PC-3 (cell line): ENCODE measurements at regions not wholly inside any gene's neighbourhood (a gene's known extent, or its start where the extent isn't known, plus 50 kb on each side); places are given as distances from the start of the nearest gene placed in this dataset.

ENCODE experiments used
- ATAC-seq: fragments of 200-7000 bp; cut with Tn5 transposase; 2 replicates; pipeline ENCODE4 v1.9.1; 2020; ENCODE audit warnings: mild to moderate bottlenecking, moderate library complexity
- BruUV-seq: library from RNA; stranded (reverse); fragments of 400-500 nt; replicated peaks from 2 replicates; lab custom pipeline; 2021; lab: Mats Ljungman, UMichigan
- CTCF ChIA-PET: fragments of 300-600 bp; sonication (Branson Sonifier 250); formaldehyde crosslinking; loops from one replicate; lab custom pipeline; 2022; ENCODE audit warnings: antibody characterized with exemption; lab: Charles Lee
- POLR2A ChIA-PET: fragments of 300-600 bp; sonication (Branson Sonifier 250); formaldehyde crosslinking; loops from one replicate; lab custom pipeline; 2022; ENCODE audit warnings: antibody characterized with exemption; ENCODE audit not compliant: unreplicated experiment; lab: Charles Lee
- DNase-seq: peaks from one replicate; pipeline ENCODE4 v3.0.0-alpha.2; 2015
- H2AFZ ChIP-seq: fragments of 300-600 bp; sonication (generic); 2 replicates; pipeline ENCODE4 v1.6.0; 2016; ENCODE audit warnings: antibody characterized with exemption, low read length
- H3F3A ChIP-seq: fragments of 300-600 bp; sonication (generic); one replicate; pipeline ENCODE4 v1.6.0; 2017; ENCODE audit warnings: antibody characterized with exemption, low read length, control low read depth, mild to moderate bottlenecking; ENCODE audit not compliant: unreplicated experiment
- H3K27ac ChIP-seq: fragments of 300-600 bp; sonication (generic); 2 replicates; pipeline ENCODE4 v1.5.1; 2016; ENCODE audit warnings: mild to moderate bottlenecking, low read length
- H3K27me3 ChIP-seq: fragments of 300-600 bp; sonication (generic); 2 replicates; pipeline ENCODE4 v1.6.1; 2016; ENCODE audit warnings: low read length, mixed read lengths
- H3K36me3 ChIP-seq: fragments of 300-600 bp; sonication (generic); 2 replicates; pipeline ENCODE4 v1.6.1; 2016; ENCODE audit warnings: low read depth, mixed run types, low read length, mixed read lengths
- H3K4me1 ChIP-seq: fragments of 300-600 bp; sonication (generic); 2 replicates; pipeline ENCODE4 v1.5.1; 2016; ENCODE audit warnings: low read length; ENCODE audit not compliant: insufficient read depth
- H3K4me2 ChIP-seq: fragments of 300-600 bp; sonication (generic); 2 replicates; pipeline ENCODE4 v1.6.0; 2016; ENCODE audit warnings: low read length
- H3K4me3 ChIP-seq: fragments of 300-600 bp; sonication (generic); 2 replicates; pipeline ENCODE4 v1.5.1; 2016; ENCODE audit warnings: mild to moderate bottlenecking, low read length, mixed read lengths
- H3K79me2 ChIP-seq: fragments of 300-600 bp; sonication (generic); 2 replicates; pipeline ENCODE4 v1.6.1; 2017; ENCODE audit warnings: low read length, mixed read lengths
- H3K9ac ChIP-seq: fragments of 300-600 bp; sonication (generic); 2 replicates; pipeline ENCODE4 v1.6.0; 2016; ENCODE audit warnings: mild to moderate bottlenecking, low read length
- H3K9me2 ChIP-seq: fragments of 300-600 bp; sonication (generic); replicated peaks from 2 replicates; pipeline ENCODE4 v1.6.1; 2016; ENCODE audit warnings: mixed run types, low read length, mixed read lengths
- H3K9me3 ChIP-seq: fragments of 300-600 bp; sonication (generic); 2 replicates; pipeline ENCODE4 v1.6.1; 2016; ENCODE audit warnings: low read length, mixed read lengths
- H4K20me1 ChIP-seq: fragments of 300-600 bp; sonication (generic); 2 replicates; pipeline ENCODE4 v1.6.1; 2016; ENCODE audit warnings: low read length, mixed read lengths
- EZH2 ChIP-seq: fragments of 300-600 bp; sonication (generic); IDR thresholded peaks from one replicate; pipeline ENCODE4 v1.6.1; 2017; ENCODE audit warnings: antibody characterized with exemption, mild to moderate bottlenecking, low read length; ENCODE audit not compliant: unreplicated experiment
- EZH2phosphoT487 ChIP-seq: fragments of 300-600 bp; sonication (generic); IDR thresholded peaks from 2 replicates; pipeline ENCODE4 v1.6.1; 2018; ENCODE audit warnings: mild to moderate bottlenecking, antibody characterized with exemption, low read length, borderline replicate concordance
- intact Hi-C: fragments of 100-400 bp; cut with micrococcal nuclease; formaldehyde crosslinking; loops from 2 replicates; pipeline ENCODE4 v1.9.0; 2023
- TF ChIP-seq, protein P1 (sequence below): fragments of 300-600 bp; sonication (generic); conservative IDR thresholded peaks from 2 replicates; pipeline ENCODE4 v1.5.1; 2017; ENCODE audit warnings: antibody characterized with exemption, low read depth, mild to moderate bottlenecking, low read length

- no TSS peak for BruUV-seq
- POLR2A ChIA-PET: no interaction called here
- ATAC-seq: no peak
- no peaks in the 10 kb centered on the region for H3K79me2 ChIP-seq
- no peaks in the 10 kb centered on the region for H4K20me1 ChIP-seq
- intact Hi-C loops: no loop called here
- H2AFZ ChIP-seq: no peak overlapping the region
- H3K9me2 ChIP-seq: no peaks in the 10 kb centered on the region
- no peak overlapping the region for H3K4me2 ChIP-seq
- H3K4me1 ChIP-seq: no peaks in the 10 kb centered on the region
- TF ChIP-seq EZH2 (no peak), EZH2phosphoT487 (no peak)
- TF ChIP-seq, protein P1, sequence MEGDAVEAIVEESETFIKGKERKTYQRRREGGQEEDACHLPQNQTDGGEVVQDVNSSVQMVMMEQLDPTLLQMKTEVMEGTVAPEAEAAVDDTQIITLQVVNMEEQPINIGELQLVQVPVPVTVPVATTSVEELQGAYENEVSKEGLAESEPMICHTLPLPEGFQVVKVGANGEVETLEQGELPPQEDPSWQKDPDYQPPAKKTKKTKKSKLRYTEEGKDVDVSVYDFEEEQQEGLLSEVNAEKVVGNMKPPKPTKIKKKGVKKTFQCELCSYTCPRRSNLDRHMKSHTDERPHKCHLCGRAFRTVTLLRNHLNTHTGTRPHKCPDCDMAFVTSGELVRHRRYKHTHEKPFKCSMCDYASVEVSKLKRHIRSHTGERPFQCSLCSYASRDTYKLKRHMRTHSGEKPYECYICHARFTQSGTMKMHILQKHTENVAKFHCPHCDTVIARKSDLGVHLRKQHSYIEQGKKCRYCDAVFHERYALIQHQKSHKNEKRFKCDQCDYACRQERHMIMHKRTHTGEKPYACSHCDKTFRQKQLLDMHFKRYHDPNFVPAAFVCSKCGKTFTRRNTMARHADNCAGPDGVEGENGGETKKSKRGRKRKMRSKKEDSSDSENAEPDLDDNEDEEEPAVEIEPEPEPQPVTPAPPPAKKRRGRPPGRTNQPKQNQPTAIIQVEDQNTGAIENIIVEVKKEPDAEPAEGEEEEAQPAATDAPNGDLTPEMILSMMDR: no peak
- H3K27me3 ChIP-seq: no peaks in the 10 kb centered on the region
- H3K9me3 ChIP-seq: no peaks in the 10 kb centered on the region
- H3K36me3 ChIP-seq: no peaks in the 10 kb centered on the region
- no peak overlapping the region for H3K9ac ChIP-seq
- no peak overlapping the region for H3K4me3 ChIP-seq
- CTCF ChIA-PET: no interaction called here
- H3F3A ChIP-seq: no peaks in the 10 kb centered on the region
- DNase-seq: no peak
- no peak overlapping the region for H3K27ac ChIP-seq
Observed at GRCh38 chr6:78583079-78583478, 284.3 kb upstream of the IRAK1BP1 start.

DNA sequence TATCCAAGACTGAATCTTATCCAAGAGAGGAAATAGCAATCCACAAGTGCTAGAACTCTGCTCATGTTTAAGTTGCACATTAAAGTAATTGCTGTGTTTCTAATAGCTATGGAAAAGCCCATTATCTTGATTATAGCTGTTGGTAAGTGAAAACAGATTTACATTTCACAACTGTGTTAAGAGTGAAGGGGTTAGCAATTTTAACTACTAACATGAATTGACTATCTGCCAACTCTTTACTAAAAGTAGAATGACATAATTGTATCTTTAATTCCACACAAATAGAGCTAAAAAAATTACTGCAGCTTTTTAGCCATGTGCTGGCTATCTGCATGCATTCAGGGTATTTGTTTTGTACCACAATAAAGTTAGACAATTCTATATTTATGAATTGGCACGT, 277.9 kb upstream of the IRAK1BP1 start:
- H2AFZ ChIP-seq: no peak overlapping the region
- H3K36me3 ChIP-seq: no peaks in the 10 kb centered on the region
- BruUV-seq: no TSS peak
- no peaks in the 10 kb centered on the region for H3F3A ChIP-seq
- TF ChIP-seq EZH2phosphoT487 (no peak), EZH2 (no peak)
- TF ChIP-seq, protein P1: no peak
- H3K79me2 ChIP-seq: no peaks in the 10 kb centered on the region
- intact Hi-C loops: no loop called here
- H3K9ac ChIP-seq: no peak overlapping the region
- POLR2A ChIA-PET: no interaction called here
- no peaks in the 10 kb centered on the region for H3K9me2 ChIP-seq
- no peaks in the 10 kb centered on the region for H4K20me1 ChIP-seq
- H3K27me3 ChIP-seq: no peaks in the 10 kb centered on the region
- no peak overlapping the region for H3K4me2 ChIP-seq
- H3K4me3 ChIP-seq: no peak overlapping the region
- no peak for ATAC-seq
- H3K9me3 ChIP-seq: no peaks in the 10 kb centered on the region
- H3K4me1 ChIP-seq: no peaks in the 10 kb centered on the region
- H3K27ac ChIP-seq: no peak overlapping the region
- CTCF ChIA-PET: no interaction called here
- no peak for DNase-seq

- intact Hi-C loops: no loop called here
- Histone ChIP-seq H3F3A (peaks cover 8% of the 10 kb centered on the region), H3K27me3 (no peaks in the 10 kb centered on the region), H2AFZ (no peak overlapping the region), H3K27ac (no peak overlapping the region), H3K36me3 (no peaks in the 10 kb centered on the region), H4K20me1 (no peaks in the 10 kb centered on the region), H3K79me2 (no peaks in the 10 kb centered on the region), H3K4me1 (peaks cover 12% of the 10 kb centered on the region), H3K9ac (no peak overlapping the region), H3K4me2 (no peak overlapping the region), H3K9me3 (no peaks in the 10 kb centered on the region), H3K4me3 (no peak overlapping the region), H3K9me2 (no peaks in the 10 kb centered on the region)
- TF ChIP-seq EZH2phosphoT487: no peak
- TF ChIP-seq, protein P1: no peak
- no peak for TF ChIP-seq EZH2
- DNase-seq: peak; percentile 32
- no peak for ATAC-seq
- POLR2A ChIA-PET: no interaction called here
- no TSS peak for BruUV-seq
- CTCF ChIA-PET: no interaction called here
Observed at GRCh38 chr6:78593898-78594667, 273.3 kb upstream of the IRAK1BP1 start.
